ENCODE measurements at regions not wholly inside any gene's neighbourhood (a gene's known extent, or its start where the extent isn't known, plus 50 kb on each side); places are given as distances from the start of the nearest gene placed in this dataset.
"Not testable (repeated sequence)": the region's sequence is repeated elsewhere in the genome, so short reads cannot be mapped to it uniquely, and the experiment has no call there.

DNA sequence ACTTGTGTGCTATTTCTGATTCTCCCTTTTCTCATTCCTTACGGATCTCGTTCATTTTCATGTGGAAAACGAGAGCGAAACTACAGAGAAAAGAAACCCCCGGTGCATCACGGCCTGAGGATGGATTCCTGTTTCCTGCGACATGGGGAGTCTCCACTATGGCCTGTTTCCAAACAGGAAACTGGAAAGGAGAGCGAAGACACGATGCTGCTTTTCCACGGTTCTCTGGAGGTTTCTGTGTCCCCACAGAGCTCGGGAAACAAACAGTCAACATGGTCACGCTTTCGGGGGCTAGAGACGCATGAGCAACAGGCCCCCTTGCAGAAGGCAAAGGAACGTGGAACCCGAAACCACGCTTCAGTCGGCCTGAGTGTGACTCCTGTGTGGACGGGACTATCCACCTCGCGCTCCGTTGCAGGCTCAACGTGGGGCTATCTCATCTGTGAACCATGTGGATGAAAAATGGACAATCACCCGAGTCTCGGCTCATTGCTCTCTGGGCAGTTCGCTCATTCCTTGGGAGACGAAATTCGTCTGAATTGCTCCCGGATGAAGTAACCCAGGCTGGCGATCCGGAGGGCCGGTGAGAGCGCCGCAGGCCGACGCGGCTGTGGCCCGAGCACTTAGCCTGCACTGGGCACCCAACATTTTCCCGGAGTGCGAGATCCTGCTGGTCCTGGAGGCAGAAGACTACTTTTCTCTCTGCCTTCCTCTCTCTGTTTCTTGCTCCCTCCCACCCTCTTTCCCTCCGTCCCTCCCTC, 3923.2 kb upstream of the OR11H1 start:
- DNase-seq (ENCODE audit: low spot score); intact Hi-C loops (cut with DNase I); ATAC-seq: not testable (repeated sequence)

DNA sequence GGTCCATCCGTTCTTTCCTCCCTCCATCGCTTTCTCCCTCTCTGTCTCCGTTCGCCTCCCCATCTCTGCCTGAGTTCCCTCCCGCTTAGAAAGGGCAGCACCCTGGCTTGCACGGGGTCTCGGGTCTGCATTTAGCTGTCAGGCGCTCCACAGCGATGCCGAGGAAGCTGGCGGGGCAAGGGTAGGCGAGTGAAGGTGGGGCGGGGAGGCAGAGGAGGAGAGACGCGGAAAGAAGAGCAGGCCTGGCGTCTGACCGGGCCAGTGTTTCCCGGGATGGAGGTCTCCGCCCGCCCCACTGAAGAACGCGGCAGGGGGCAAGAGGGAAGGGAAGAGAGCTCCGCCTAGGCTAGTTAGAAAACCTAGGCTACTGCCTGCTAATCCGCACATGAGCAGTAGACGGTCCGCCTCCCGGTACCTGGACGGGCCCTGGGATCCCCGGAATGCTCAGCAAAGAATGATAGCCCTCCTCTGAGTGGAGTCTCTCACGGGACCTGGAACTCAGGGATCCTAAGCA, 3922.5 kb upstream of the OR11H1 start:
- no peak for ATAC-seq
- DNase-seq (ENCODE audit: low spot score) = no peak
- intact Hi-C loops (cut with DNase I) = no loop called here

GRCh38 chr22:11606047-11607000, 3921.7 kb upstream of the OR11H1 start:
- ATAC-seq; intact Hi-C loops (cut with DNase I); DNase-seq (ENCODE audit: low spot score): not testable (repeated sequence)

GRCh38 chr22:11607215-11607614, 3920.8 kb upstream of the OR11H1 start:
- ATAC-seq; DNase-seq (ENCODE audit: low spot score); intact Hi-C loops (cut with DNase I): not testable (repeated sequence)

GRCh38 chr22:11608486-11608885, 3919.5 kb upstream of the OR11H1 start:
- intact Hi-C loops (cut with DNase I) = not testable (repeated sequence)

DNA sequence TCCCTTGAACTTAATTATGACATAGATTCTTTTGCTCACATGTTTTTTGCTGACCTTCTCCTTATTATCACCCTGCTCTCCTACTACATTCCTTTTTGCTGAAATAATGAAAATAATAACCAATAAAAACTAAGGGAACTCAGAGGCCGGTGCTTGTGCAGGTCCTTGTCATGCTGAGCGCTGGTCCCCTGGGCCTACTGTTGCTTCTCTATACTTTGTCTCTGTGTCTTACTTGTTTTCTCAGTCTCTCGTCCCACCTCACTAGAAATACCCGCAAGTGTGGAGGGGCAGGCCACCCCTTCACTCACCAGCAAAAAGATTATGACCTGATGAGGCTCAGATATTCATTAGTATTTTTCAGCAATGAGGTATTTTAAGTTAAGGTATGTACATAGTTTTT, 3918.8 kb upstream of the OR11H1 start:
- DNase-seq (ENCODE audit: low spot score); ATAC-seq; intact Hi-C loops (cut with DNase I): not testable (repeated sequence)

More at GRCh38 chr22:11608486-11608885, 3919.5 kb upstream of the OR11H1 start:
- not testable (repeated sequence) for ATAC-seq; DNase-seq (ENCODE audit: low spot score)

DNA sequence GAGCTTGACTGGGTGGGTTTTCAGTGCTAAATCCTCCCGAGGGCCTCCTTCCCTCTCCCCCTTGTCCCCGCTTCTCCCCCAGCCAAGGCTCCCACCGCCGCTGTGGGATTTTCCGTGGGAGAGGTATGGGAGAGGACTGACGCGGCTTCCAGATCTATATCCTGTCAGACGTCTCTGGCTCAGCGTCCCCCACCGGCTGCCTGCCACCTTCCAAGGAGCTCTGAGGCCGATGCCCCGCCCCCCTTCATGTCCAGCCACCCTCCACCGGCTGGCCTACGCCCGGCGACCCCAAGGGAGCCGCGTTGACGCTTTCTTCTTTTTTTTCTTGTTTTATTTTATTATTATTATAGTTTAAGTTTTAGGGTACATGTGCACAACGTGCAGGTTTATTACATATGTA, 3916.7 kb upstream of the OR11H1 start:
- intact Hi-C loops (cut with DNase I); ATAC-seq; DNase-seq (ENCODE audit: low spot score): not testable (repeated sequence)

DNA sequence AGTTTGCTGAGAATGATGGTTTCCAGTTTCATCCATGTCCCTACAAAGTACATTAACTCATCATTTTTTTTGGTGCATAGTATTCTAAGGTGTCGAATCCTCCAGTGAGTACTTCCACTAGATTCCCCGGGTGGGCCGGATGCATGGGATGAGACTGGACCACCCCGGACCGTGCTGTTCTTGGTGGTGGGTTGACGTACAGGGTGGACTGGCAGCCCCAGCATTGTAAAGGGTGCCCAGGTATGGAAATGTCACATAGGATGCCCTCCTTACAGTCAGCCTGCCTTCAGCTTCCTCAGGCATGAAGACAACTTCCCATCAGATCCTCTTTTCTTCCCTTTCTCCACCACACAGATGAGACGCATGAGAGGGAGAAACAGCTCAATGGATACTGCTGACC, 3916.1 kb upstream of the OR11H1 start:
- ATAC-seq; intact Hi-C loops (cut with DNase I); DNase-seq (ENCODE audit: low spot score): not testable (repeated sequence)

DNA sequence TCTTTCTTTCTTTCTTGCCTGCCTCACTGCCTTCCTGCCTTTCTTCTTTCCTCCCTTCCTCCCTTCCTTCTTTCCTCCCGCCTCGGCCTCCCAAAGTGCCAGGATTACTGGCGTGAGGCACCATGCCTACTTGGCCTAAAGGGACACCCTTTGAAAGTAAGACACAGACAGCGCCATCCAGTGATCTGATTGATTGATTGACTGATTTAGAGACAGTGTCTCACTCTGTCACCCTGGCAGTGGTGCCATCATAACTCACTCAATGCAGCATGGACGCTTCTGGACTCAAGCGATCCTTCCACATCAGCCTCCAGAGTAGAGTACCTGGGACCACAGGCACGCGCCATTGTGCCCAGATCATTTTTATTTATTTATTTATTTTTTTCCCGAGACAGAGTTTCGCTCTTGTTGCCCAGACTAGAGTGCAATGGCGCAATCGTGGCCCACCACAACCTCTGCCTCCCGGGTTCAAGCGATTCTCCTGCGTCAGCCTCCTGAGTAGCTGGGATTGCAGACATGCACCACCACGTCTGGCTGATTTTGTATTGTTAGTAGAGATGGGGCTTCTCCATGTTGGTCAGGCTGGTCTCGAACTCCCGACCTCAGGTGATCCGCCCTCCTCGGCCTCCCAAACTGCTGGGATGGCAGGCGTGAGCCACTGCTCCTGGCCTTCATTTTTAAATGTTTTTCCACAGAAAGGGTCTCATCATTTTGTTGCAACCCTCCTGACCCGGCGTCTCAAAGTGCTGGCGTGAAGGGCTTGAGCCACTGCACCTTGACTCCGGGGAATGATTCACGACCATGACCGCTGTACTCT, 3914.7 kb upstream of the OR11H1 start:
- intact Hi-C loops (cut with DNase I); ATAC-seq; DNase-seq (ENCODE audit: low spot score): not testable (repeated sequence)

DNA sequence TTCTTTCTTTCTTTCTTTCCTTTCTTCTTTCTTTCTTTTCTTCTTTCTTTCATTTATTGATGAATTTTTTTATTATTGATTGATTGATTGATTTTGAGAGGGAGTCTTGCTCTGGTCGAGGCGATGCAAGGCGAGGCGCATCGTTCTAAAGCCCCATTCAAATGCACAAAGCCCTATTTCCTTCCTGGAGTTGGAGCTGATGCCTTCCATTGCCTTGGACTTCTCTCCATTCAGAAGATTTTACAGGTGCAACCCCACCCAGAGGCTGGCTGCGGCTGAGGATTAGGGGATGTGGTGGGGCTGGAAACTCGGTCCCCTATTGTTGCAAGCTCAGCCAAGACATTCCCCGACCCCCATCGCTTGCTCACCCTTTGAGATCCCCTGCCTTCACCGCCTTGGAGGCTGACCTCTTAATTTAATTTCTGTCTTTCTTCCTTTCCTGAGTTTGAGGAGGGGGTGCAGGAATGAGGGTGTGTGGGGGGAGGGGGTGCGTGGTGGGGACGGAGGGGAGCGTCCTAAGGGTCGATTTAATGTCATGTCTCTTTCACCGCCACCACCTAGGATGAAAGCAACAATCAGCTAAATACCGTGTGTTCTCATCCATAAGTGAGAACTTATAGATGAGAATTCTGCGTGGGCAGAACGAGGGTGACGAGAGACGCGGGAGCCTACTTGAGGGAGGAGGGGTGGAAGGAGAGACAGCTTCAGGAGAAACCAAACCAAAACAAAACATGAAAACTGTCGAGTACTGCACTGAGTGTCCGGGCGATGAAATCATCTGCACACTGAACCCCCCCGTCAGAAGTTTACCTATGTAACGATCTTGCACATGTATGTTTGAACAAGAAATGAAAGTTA, 3913.9 kb upstream of the OR11H1 start:
- no peak for ATAC-seq
- intact Hi-C loops (cut with DNase I) = no loop called here
- no peak for DNase-seq (ENCODE audit: low spot score)

DNA sequence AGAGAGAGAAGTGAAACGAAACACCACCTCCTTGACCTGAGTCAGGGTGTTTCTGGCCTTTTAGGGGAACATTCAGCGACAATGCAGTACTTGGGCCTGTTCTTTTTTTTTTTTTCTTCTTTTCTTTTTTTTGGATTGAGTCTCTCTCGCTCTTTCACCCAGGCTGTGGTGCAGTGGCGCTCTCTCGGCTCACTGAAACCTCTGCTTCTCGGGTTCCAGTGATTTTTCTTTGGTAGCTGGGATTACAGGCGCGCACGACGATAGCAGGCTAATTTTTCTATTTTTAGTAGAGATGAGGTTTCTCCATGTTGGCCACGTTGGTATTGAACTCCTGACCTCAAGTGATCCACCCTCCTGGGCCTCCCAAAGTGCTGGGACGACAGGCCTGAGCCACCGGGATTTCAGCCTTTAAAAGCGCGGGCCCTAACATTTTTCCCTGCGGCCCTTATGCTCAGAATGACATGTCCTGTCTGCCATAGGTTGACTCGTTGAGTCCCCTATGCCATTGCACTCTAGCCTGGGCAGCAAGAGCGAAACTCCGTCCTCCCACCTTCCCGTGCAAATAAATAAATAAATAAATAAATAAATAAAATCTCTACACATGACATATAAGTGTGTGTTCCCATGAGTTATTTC, 3913.1 kb upstream of the OR11H1 start:
- ATAC-seq; intact Hi-C loops (cut with DNase I); DNase-seq (ENCODE audit: low spot score): not testable (repeated sequence)

GRCh38 chr22:11616811-11617210, 3911.2 kb upstream of the OR11H1 start:
- intact Hi-C loops (cut with DNase I) = no loop called here
- DNase-seq (ENCODE audit: low spot score) (no peak), ATAC-seq (no peak)

DNA sequence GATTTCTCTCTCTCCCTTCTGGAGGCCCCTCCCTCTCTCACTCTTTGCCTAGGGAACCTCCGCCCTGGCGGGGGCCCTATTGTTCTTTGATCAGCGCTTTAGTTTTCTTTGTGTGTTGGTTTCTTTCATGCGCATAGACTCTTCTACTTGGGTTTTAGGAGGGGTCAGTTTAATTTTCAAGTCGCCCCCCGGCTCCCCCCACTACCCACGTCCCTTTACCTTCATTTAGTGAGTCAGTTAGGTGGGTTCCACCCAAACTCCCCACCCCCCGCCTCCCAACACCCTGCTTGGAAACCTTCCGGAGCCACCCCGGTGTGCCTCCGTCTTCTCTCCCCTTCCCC, 3909.7 kb upstream of the OR11H1 start:
- intact Hi-C loops (cut with DNase I); ATAC-seq; DNase-seq (ENCODE audit: low spot score): not testable (repeated sequence)

GRCh38 chr22:11618688-11619087, 3909.3 kb upstream of the OR11H1 start:
- DNase-seq (ENCODE audit: low spot score); ATAC-seq; intact Hi-C loops (cut with DNase I): not testable (repeated sequence)

- DNase-seq (ENCODE audit: low spot score); ATAC-seq; intact Hi-C loops (cut with DNase I): not testable (repeated sequence)
Measured at GRCh38 chr22:11620921-11621762, 3906.8 kb upstream of the OR11H1 start.

- DNase-seq (ENCODE audit: low spot score); intact Hi-C loops (cut with DNase I); ATAC-seq: not testable (repeated sequence)
Measured at GRCh38 chr22:11622774-11623173, 3905.2 kb upstream of the OR11H1 start.
